HG02571 (cell line): ENCODE measurements at regions not wholly inside any gene's neighbourhood (a gene's known extent, or its start where the extent isn't known, plus 50 kb on each side); places are given as distances from the start of the nearest gene placed in this dataset.

Experiments used
- ATAC-seq: cut with Tn5 transposase; IDR thresholded peaks from one replicate; pipeline ENCODE4 v1.9.1; 2021; ENCODE audit warnings: mild to moderate bottlenecking, moderate library complexity; ENCODE audit not compliant: unreplicated experiment

DNA sequence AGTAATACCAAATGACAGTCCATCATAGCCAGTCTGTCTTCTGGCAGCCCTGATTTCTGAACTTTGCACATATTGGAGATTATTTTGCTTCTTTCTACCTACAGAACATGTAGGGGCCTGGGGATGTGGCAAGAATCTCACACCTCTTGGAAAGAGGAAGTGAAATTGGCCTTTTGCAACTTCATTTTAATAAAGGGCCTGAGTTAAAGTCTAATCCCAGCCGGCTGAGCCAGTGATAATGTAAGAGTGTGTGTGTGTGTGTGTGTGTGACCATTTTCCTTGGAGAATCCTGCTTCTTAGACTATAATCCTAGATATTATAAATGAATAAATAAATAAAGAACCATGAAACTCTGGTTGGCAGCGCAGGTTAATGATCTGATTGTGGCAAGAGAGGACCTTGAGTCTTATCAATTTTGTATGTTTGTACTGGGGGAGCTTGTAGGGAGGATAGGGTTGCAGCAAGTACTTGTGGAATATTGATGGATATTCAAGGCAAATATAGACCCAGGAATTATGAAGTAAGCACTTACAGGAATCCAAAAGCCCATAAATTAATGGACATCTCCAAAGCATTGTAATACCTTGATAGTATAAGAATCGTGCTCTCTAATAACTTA lies 233.2 kb upstream of the AMIGO2 start:
- ATAC-seq: peak; percentile 89

DNA sequence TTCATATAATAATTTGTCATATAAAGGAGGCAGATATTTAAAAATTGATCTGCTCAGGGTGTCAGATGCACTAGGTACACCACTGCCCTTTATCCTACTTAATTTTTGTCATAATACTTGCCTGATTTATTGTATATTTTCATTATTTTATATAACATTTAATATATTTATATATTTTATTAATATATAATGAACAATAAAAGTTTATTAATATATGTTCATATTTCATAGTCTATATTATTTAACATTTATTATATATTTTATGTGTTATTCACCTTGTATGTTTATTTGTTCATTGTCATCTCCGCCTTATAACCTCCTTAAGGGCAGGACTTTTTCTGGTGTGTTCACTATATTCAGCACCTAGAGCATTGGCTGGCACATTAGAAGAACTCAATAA lies 232.4 kb upstream of the AMIGO2 start:
- ATAC-seq: no peak

DNA sequence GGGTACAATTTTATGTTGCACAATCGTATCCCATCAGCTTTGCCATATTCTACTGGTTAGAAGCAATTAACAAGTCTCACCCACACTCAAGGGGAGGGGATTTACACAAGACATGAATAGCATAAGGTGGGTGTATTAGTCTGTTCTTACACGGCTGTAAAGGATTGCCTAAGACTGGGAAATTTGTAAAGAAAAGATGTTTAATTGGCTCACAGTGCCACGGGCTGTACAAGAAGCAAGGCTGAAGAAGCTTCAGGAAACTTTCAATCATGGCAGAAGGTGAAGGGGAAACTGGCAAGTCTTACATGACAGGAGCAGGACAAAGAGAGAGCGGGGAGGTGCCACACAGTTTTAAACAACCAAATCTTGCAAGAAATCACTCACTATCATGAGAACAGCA lies 231.8 kb upstream of the AMIGO2 start:
- ATAC-seq: no peak

DNA sequence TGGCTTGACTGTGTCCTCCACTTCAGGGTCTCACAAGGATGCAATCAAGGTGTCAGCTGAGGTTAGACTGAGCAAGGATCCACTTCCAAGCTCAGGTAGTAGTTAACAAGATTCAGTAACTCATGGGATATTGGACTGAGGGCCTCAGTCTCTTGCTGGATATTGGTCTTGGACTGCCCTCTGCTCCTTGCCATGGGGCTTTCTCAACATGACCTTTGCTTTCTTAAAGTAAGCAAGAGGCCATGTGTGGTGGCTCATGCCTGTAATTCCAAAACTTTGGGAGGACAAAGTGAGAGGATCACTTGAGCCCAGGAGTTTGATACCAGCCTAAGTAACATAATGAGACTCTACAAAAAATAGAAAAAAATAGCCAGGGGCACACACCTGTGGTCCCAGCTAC lies 231.3 kb upstream of the AMIGO2 start:
- no peak for ATAC-seq

DNA sequence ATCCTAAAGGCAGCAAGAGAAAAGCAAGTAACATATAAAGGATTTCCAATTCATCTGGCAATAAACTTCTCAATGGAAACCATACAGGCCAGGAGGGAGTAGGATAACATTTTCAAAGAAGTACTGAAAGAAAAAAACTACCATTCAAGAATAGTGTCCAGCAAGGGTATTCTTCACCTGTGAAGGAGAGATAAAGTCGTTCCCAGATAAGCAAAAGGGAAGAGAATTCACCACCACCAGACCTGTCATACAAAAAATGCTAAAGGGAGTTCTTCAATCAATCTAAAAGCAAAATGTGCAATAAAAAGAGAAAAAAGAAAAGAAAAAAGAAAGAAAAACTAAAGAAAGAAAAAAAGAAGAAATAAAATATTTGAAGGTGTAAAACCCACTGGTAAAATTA lies 228.9 kb upstream of the AMIGO2 start:
- no peak for ATAC-seq

DNA sequence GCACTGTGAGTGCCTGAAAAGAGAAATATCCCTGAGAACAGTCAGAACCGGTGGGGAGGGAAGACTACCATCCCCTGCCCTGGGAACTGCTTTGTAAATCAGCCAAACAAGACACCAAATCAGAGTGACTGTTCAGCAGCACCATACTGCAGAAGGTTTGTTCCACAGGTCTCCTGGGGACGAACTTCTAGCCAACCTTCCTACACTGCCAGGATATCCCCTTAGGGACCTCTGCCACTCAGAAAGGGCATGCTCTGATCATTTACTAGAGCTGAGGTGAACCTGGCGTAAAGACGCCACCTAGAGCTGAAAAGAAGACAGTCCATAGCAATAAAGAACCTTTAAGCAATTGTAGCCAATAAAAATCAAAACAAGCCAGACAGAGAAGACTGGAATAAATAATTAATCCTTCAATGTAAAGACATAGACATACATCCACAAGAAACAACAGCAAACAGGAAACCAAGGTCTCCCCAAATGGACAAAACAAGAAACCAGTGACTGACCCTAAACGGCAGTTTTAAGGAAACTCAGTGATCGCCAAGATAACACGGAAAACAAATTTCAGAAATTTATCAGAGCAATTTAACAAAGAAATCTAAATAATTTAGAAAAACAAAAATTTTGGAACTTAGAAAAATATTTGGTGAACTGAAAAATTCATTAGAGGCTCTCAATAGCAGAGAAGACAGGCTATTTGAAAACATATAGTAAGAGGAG lies 228.1 kb upstream of the AMIGO2 start:
- peak; percentile 78 for ATAC-seq

DNA sequence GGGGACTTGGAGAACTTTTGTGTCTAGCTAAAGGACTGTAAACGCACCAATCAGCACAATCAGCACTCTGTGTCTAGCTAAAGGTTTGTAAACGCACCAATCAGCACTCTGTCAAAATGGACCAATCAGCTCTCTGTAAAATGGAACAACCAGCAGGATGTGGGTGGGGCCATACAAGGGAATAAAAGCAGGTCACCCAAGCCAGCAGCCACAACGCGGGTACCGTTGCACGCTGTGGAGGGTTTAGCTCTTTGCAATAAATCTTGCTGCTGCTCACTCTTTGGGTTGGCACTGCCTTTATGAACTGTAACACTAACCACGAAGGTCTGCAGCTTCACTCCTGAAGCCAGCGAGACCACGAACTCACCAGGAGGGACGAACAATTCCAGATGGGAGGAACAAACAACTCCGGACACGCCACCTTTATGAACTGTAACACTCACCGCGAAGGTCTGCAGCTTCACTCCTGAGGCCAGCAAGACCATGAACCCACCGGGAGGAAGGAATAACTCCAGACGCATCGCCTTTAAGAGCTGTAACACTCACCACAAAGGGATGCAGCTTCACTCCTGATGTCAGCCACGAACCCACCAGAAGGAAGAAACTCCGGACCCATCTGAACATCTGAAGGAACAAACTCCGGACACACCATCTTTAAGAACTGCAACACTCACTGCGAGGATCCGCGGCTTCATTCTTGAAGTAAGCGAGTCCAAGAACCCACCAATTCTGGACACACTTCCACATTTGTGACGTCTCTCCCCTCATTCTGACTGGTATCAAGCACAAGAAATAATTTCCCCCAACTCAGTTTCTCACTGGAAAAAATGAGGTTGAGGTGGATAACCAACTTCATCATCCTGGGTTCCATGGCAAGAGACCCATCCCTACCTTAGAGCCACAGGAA lies 227.3 kb upstream of the AMIGO2 start:
- peak; percentile 7 for ATAC-seq

DNA sequence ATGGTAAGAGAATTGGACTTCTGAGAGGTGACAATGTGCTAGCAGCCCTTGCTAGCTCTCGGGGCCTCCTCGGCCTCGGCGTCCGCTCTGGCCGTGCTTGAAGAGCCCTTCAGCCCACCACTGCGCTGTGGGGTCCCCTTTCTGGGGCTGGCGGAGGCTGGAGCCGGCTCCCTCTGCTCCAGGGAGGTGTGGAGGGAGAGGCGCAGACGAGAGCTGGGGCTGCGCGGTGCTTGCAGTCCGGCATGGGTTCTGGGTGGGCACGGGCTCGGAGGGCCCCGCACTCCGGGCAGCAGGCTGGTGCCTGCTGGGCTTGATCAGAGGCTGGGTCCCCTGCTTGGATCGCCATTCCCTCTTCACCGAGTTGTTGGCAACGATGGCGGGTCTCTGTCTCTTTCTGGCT lies 226.4 kb upstream of the AMIGO2 start:
- ATAC-seq: no peak

DNA sequence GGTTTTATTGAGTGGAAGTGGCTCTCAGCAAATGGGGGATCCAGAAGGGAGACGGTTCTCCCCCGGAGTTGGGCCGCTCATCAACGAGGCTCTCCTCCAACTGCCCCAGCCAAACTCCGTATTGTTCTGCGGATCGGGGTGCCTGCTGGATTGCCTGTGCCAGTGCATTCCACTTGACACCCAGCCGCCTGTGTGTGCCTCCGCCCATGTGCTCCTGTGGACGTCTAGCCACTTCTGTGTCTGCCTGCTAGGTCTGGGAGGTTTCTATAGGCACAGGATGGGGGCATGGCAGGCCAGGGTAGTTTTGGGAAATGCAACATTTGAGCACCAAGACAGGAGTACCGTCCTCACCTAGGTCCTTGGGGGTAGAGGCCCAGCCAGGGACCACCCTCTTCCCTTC lies 225.7 kb upstream of the AMIGO2 start:
- ATAC-seq: no peak

DNA sequence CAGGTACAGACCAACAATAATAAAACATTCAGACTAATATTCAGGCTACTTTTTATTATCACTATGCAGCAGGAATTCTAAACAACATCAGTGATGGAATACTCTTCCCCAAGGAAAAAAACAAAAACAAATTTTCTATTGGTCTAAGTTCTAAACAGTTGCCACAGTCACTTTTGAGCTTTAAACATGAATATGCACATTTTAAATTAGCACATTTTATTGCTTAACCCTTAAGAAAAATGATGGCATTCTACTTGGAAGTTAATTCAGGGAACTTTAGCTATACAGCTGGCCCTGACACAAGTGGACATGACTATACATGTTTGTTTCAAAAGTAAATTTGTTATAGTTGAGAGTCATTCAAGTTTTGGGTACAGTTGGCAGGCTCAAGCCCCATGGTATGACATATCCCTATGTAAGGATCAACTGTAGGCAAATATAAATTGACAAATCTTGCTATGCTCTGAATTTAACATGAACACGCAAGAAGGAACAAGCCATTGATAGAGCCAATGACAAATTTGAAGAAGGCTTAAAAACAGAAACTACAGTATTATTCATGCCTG lies 224.3 kb upstream of the AMIGO2 start:
- ATAC-seq: no peak

DNA sequence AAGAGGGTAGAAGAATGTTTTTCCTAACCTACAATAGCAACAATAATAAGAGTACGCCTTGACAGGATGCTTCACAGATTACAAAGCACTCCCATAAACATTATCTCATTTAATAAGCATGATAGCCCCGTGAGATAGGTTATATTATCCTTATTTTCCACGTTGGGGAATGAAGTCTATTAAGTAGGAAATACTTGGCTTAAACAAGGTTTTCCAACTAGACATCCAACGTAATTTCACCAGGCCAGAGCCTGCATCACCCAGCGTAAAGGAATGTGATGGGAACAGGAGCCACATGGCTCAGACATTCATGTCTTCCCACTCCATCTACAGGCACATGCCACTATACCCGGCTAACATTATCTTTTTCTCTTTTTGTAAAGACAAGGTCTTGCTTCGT lies 223.4 kb upstream of the AMIGO2 start:
- ATAC-seq: no peak

DNA sequence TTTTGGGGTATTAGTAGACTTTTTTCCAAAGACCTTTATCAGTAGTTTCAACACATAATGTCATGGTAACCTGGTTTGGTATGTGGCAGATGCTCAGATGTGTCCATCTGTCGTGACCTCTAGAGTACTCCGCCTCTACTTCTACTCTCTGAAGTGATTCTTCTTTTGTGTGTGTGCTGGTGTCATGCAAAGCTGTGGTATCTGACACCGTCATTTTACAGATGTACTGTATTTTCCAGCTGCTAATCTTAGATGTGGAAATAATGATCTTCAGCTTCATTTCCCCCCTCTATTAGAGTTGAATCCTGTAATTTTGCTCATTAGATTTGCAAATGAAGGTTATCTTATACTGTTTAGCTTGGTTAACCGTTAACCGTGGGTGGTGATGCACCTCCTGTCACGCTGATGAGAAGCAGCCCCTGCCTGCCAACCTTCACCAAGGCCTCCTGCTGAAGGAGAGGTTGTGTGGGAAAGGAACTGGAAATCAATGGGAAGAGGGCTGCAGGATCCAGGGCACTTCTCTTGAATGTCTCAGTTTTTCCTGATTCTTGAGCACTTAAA lies 222.4 kb upstream of the AMIGO2 start:
- ATAC-seq: peak; percentile 81

DNA sequence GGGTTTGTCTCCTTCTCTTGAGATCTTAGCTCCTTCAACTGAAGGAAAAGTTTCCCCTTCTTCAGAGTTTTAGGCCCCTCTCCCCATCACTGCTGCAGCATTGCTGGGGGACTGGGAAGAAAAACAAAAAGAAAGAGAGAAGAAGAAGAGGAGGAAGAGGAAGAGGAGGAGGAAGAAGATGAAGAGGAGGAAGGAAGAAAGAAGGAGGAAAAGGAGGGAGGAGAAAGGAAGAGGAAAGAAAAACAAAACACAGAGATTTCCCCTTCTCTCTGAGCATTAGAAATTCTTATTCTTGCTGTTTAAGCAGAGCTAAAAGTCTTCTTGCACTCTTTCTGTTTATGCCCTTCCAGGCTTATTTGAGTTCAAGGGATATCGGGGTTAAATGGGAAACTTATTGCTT lies 219.8 kb upstream of the AMIGO2 start:
- no peak for ATAC-seq

DNA sequence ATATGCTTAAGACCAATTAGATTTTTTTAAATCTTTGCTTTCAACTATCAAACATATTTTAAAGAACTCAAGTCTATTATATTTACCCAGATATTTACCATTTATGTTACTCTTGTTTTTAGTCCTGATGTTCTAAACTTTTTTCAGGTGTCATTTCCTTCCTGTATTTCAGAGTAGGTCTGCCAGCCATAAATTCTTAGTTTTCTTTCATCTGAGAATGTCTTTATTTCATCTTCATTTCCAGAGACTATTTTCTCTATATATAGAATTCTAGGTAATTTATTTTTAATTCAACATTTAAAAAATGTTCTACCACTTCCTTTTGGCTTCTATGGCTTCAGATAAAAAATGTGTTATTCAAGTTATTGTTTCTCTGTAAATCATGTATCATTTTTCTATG lies 218.2 kb upstream of the AMIGO2 start:
- ATAC-seq: no peak

DNA sequence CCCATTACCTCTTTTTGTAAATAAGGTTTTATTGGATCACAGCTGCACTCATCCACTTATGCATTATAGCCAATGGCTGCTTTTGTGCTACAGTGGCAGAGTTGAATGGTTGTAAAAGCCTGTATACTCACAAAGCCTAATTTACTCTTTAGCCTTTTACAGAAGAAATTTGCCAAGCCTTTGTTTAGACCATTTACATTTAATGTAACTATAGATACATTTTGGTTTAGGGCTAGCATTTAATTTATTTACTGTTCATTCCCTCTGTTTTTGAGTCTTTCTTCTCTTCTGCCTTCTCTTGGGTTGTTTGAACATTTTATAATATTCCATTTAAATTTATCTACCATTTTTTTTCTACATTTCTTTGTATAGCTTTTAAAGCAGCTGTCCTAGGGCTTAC lies 217.1 kb upstream of the AMIGO2 start:
- no peak for ATAC-seq

DNA sequence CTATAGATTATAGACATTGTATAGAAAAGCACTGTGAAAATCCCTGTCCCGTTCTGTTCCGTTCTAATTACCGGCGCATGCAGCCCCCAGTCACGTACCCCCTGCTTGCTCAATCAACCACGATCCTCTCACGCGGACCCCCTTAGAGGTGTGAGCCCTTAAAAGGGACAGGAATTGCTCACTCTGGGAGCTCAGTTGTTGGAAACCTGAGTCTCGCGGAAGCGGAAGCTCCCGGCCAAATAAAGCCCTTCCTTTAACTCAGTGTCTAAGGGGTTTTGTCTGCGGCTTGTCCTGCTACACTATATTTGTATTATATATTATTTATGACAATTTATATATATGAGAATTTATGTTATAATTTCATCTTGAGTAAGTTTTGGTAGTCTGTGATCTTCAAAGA lies 213.6 kb upstream of the AMIGO2 start:
- no peak for ATAC-seq

DNA sequence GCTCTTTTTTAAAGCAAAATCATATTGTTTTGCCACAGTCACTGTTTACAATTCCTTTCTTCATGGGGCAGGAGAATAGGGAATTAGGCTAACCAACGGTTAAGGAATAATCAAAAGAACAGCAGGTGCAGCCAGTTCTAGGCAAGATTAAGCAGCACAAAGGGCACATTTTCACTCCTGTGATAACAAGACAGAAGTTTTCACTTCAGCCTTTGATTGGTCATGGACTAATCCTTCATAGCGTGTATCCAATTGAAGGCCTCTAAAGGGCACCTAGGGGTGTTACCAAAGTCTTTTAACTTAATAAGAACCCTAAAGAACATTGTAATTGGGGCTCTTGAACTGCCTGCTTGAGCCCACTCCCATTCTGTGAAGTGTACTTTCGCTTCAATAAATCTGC lies 206.9 kb upstream of the AMIGO2 start:
- no peak for ATAC-seq
